ENCODE measurements at regions not wholly inside any gene's neighbourhood (a gene's known extent, or its start where the extent isn't known, plus 50 kb on each side); places are given as distances from the start of the nearest gene placed in this dataset.
"Not testable (repeated sequence)": the region's sequence is repeated elsewhere in the genome, so short reads cannot be mapped to it uniquely, and the experiment has no call there.

- H3K36me3 Mint-ChIP-seq (ENCODE audit: insufficient read depth, unreplicated experiment) = no peaks in the 10 kb centered on the region
- no peak overlapping the region for H3K4me3 Mint-ChIP-seq (ENCODE audit: unreplicated experiment)
- peaks cover 11% of the 10 kb centered on the region for H3K4me1 Mint-ChIP-seq (ENCODE audit: insufficient read depth, unreplicated experiment)
- peak overlapping the region; percentile 61 for H3K27ac Mint-ChIP-seq (ENCODE audit: low read depth, unreplicated experiment)
- no TSS peak for BruUV-seq (replicated peaks)
- ChIA-PET POLR2A (interaction anchor here (0.6 to 1.3 kb wide), 3 partner anchors 22 to 61 kb away, joined by 4 read pairs; no protein-coding TSS in a partner anchor), CTCF (interaction anchor here (0.6 to 1.7 kb wide), 4 partner anchors 10 to 380 kb away, joined by 3 to 6 read pairs (median 4); no protein-coding TSS in a partner anchor)
- H3K9me3 Mint-ChIP-seq (ENCODE audit: unreplicated experiment) = no peaks in the 10 kb centered on the region
- TF ChIP-seq CTCF (IDR thresholded peaks at IDR 0.05; ENCODE audit: unreplicated experiment) = no peak
- H3K27me3 Mint-ChIP-seq (ENCODE audit: insufficient read depth, unreplicated experiment) = no peaks in the 10 kb centered on the region
- intact Hi-C loops (cut with micrococcal nuclease) = no loop called here
- peak; percentile 40 for DNase-seq (ENCODE audit: unreplicated experiment)
Observed at GRCh38 chr4:81786063-81786763, 314.5 kb upstream of the RASGEF1B start.

GRCh38 chr4:81785338-81785737 lies 313.6 kb upstream of the RASGEF1B start:
- Mint-ChIP-seq H3K27ac (ENCODE audit: low read depth, unreplicated experiment) (no peak overlapping the region), H3K4me3 (ENCODE audit: unreplicated experiment) (no peak overlapping the region), H3K4me1 (ENCODE audit: insufficient read depth, unreplicated experiment) (peaks cover 11% of the 10 kb centered on the region), H3K27me3 (ENCODE audit: insufficient read depth, unreplicated experiment) (no peaks in the 10 kb centered on the region), H3K36me3 (ENCODE audit: insufficient read depth, unreplicated experiment) (no peaks in the 10 kb centered on the region), H3K9me3 (ENCODE audit: unreplicated experiment) (no peaks in the 10 kb centered on the region)
- ChIA-PET POLR2A (interaction anchor here (1.3 kb wide), 1 partner anchor 25 kb away, joined by 4 read pairs; no protein-coding TSS in a partner anchor), CTCF (interaction anchor here (0.7 to 1.7 kb wide), 2 partner anchors 14 to 730 kb away, joined by 3 to 4 read pairs; no protein-coding TSS in a partner anchor)
- intact Hi-C loops (cut with micrococcal nuclease) = no loop called here
- no TSS peak for BruUV-seq (replicated peaks)
- DNase-seq (ENCODE audit: unreplicated experiment) = no peak
- TF ChIP-seq CTCF (IDR thresholded peaks at IDR 0.05; ENCODE audit: unreplicated experiment) = no peak

GRCh38 chr4:81783558-81783957 lies 311.9 kb upstream of the RASGEF1B start:
- Mint-ChIP-seq H3K4me1 (ENCODE audit: insufficient read depth, unreplicated experiment) (peaks cover 11% of the 10 kb centered on the region), H3K27ac (ENCODE audit: low read depth, unreplicated experiment) (no peak overlapping the region), H3K4me3 (ENCODE audit: unreplicated experiment) (no peak overlapping the region), H3K27me3 (ENCODE audit: insufficient read depth, unreplicated experiment) (no peaks in the 10 kb centered on the region), H3K36me3 (ENCODE audit: insufficient read depth, unreplicated experiment) (no peaks in the 10 kb centered on the region), H3K9me3 (ENCODE audit: unreplicated experiment) (no peaks in the 10 kb centered on the region)
- TF ChIP-seq CTCF (IDR thresholded peaks at IDR 0.05; ENCODE audit: unreplicated experiment) = no peak
- BruUV-seq (replicated peaks) = no TSS peak
- intact Hi-C loops (cut with micrococcal nuclease) = no loop called here
- DNase-seq (ENCODE audit: unreplicated experiment) = no peak
- CTCF ChIA-PET = interaction anchor here (0.6 kb wide), 1 partner anchor 308 kb away, joined by 3 read pairs; no protein-coding TSS in a partner anchor
- POLR2A ChIA-PET = no interaction called here

GRCh38 chr4:81781799-81782198 lies 310.1 kb upstream of the RASGEF1B start:
- H3K27ac Mint-ChIP-seq (ENCODE audit: low read depth, unreplicated experiment) = no peak overlapping the region
- H3K36me3 Mint-ChIP-seq (ENCODE audit: insufficient read depth, unreplicated experiment) = no peaks in the 10 kb centered on the region
- peaks cover 11% of the 10 kb centered on the region for H3K4me1 Mint-ChIP-seq (ENCODE audit: insufficient read depth, unreplicated experiment)
- intact Hi-C loops (cut with micrococcal nuclease) = no loop called here
- H3K4me3 Mint-ChIP-seq (ENCODE audit: unreplicated experiment) = no peak overlapping the region
- H3K9me3 Mint-ChIP-seq (ENCODE audit: unreplicated experiment) = no peaks in the 10 kb centered on the region
- no peaks in the 10 kb centered on the region for H3K27me3 Mint-ChIP-seq (ENCODE audit: insufficient read depth, unreplicated experiment)
- no peak for DNase-seq (ENCODE audit: unreplicated experiment)
- CTCF ChIA-PET = interaction anchor here (0.6 kb wide), 3 partner anchors 55 to 437 kb away, joined by 3 to 4 read pairs (median 3); no protein-coding TSS in a partner anchor
- POLR2A ChIA-PET = no interaction called here
- TF ChIP-seq CTCF (IDR thresholded peaks at IDR 0.05; ENCODE audit: unreplicated experiment) = no peak
- BruUV-seq (replicated peaks) = no TSS peak

GRCh38 chr4:81777718-81778117 lies 306.0 kb upstream of the RASGEF1B start:
- H3K27me3 Mint-ChIP-seq (ENCODE audit: insufficient read depth, unreplicated experiment); POLR2A ChIA-PET; BruUV-seq (replicated peaks); CTCF ChIA-PET; H3K4me1 Mint-ChIP-seq (ENCODE audit: insufficient read depth, unreplicated experiment); H3K27ac Mint-ChIP-seq (ENCODE audit: low read depth, unreplicated experiment); H3K4me3 Mint-ChIP-seq (ENCODE audit: unreplicated experiment); H3K36me3 Mint-ChIP-seq (ENCODE audit: insufficient read depth, unreplicated experiment); DNase-seq (ENCODE audit: unreplicated experiment); H3K9me3 Mint-ChIP-seq (ENCODE audit: unreplicated experiment); intact Hi-C loops (cut with micrococcal nuclease): not testable (repeated sequence)
